Esophagus muscularis mucosa (tissue), 4 donors: ENCODE measurements at regions not wholly inside any gene's neighbourhood (a gene's known extent, or its start where the extent isn't known, plus 50 kb on each side); places are given as distances from the start of the nearest gene placed in this dataset.
A peak's percentile ranks its signal among the peaks of the same experiment; 100 is the strongest.

Source experiments
- DNase-seq: peaks from one replicate; pipeline ENCODE4 v3.0.0-alpha.2; 2017; ENCODE audit errors: extremely low spot score
- H3K27ac ChIP-seq, 4 donors: fragments of 200-600 bp; sonication (generic); replicated peaks in 1 of 4; 1 replicate in 3 of 4; 2 replicates in 1 of 4; pipeline ENCODE4 v1.5.1; 2016 to 2019; ENCODE audit warnings: mild to moderate bottlenecking in 1 of 4
- H3K27me3 ChIP-seq, 4 donors: fragments of 200-600 bp; sonication (generic); one replicate each; pipeline versions ENCODE4 v1.5.1 to v1.6.0; 2016 to 2019
- H3K36me3 ChIP-seq, 4 donors: fragments of 200-600 bp; sonication (generic); one replicate each; pipeline ENCODE4 v1.5.1; 2016 to 2019
- H3K4me1 ChIP-seq, 4 donors: fragments of 200-600 bp; sonication (generic); one replicate each; pipeline ENCODE4 v1.5.1; 2016 to 2019
- H3K4me3 ChIP-seq, 4 donors: fragments of 200-600 bp; sonication (generic); 1 replicate in 2 of 4; 2 replicates in 2 of 4; pipeline ENCODE4 v1.5.1; 2016 to 2019; ENCODE audit warnings: mild to moderate bottlenecking in 4 of 4, moderate library complexity in 1 of 4
- H3K9me3 ChIP-seq, 4 donors: fragments of 200-600 bp; sonication (generic); 1 replicate in 3 of 4; 2 replicates in 1 of 4; pipeline ENCODE4 v1.5.1; 2016 to 2019
- EP300 ChIP-seq: sonication (generic); formaldehyde crosslinking; IDR thresholded peaks from one replicate; pipeline ENCODE4 v1.6.1; 2017; ENCODE audit warnings: antibody characterized with exemption
- POLR2A ChIP-seq: fragments of 450-650 bp; IDR thresholded peaks from one replicate; pipeline ENCODE4 v1.6.1; 2017; ENCODE audit warnings: antibody characterized with exemption, moderate library complexity, mild to moderate bottlenecking, low read depth
- POLR2AphosphoS5 ChIP-seq, 2 donors: sonication (generic); formaldehyde crosslinking; IDR thresholded peaks; one replicate each; pipeline ENCODE4 v1.6.1; 2017; ENCODE audit warnings: antibody characterized with exemption in 2 of 2
- WGBS: methylation state at CpG from one replicate; pipeline ENCODE4 v1.1.5; 2018; 5-methylcytosine and 5-hydroxymethylcytosine counted together
- intact Hi-C: fragments of 100-400 bp; cut with DNase I; formaldehyde crosslinking; loops from one replicate; pipeline ENCODE4 v1.15.1; 2023
- TF ChIP-seq, protein P1 (sequence below), 3 experiments: fragments of 200-600 bp in 2 of 3; fragments of 450-650 bp in 1 of 3; sonication (generic) in 2 of 3; IDR thresholded peaks; one replicate each; pipeline ENCODE4 v1.5.1; 2017 to 2019; ENCODE audit warnings: antibody characterized with exemption in 3 of 3, mild to moderate bottlenecking in 2 of 3, moderate library complexity in 1 of 3

DNA sequence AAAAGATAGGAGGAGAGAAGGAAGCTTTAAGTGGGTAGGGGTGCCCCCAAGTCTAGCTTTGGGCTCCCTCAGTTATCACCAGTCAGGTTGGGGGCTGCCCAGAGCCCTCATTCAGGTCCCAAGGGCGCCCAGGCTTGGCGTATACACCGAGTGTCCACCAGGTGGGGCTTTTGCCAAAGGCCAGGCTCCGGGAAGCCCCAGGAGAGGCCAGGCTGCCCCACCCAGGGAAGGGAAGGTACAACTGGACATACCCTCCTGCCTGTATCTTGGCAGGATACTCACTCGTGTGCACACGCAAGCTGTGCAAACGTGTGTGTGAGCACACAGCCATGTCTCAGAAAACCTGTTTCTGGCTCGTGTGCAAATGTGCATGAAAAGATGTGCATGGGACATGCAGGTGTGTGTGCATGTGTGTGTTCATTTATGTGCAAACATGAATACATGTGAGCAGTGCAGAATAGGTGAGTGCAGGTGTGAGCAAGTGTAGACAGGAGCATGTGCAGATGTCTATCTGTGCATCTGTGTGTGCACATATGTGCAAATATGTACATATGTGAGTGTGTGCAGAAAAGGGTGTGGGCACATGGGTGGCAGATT, 103.9 kb upstream of the MYL2 start:
- 17% methylated on average over 1 of the region's 8 CpGs for WGBS
- Histone ChIP-seq H3K4me1 (no peaks in the 10 kb centered on the region), H3K4me3 (no peak overlapping the region), H3K36me3 (no peaks in the 10 kb centered on the region), H3K9me3 (no peaks in the 10 kb centered on the region), H3K27me3 (peaks cover 0 to 94% (median 3%) of the 10 kb centered on the region in 4 donors), H3K27ac (no peak overlapping the region)
- no peak for DNase-seq
- TF ChIP-seq EP300 = no peak
- TF ChIP-seq, protein P1, sequence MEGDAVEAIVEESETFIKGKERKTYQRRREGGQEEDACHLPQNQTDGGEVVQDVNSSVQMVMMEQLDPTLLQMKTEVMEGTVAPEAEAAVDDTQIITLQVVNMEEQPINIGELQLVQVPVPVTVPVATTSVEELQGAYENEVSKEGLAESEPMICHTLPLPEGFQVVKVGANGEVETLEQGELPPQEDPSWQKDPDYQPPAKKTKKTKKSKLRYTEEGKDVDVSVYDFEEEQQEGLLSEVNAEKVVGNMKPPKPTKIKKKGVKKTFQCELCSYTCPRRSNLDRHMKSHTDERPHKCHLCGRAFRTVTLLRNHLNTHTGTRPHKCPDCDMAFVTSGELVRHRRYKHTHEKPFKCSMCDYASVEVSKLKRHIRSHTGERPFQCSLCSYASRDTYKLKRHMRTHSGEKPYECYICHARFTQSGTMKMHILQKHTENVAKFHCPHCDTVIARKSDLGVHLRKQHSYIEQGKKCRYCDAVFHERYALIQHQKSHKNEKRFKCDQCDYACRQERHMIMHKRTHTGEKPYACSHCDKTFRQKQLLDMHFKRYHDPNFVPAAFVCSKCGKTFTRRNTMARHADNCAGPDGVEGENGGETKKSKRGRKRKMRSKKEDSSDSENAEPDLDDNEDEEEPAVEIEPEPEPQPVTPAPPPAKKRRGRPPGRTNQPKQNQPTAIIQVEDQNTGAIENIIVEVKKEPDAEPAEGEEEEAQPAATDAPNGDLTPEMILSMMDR (IDR thresholded peaks at IDR 0.05) = peak; percentile 52 to 65 (median 54)
- intact Hi-C loops = no loop called here

DNA sequence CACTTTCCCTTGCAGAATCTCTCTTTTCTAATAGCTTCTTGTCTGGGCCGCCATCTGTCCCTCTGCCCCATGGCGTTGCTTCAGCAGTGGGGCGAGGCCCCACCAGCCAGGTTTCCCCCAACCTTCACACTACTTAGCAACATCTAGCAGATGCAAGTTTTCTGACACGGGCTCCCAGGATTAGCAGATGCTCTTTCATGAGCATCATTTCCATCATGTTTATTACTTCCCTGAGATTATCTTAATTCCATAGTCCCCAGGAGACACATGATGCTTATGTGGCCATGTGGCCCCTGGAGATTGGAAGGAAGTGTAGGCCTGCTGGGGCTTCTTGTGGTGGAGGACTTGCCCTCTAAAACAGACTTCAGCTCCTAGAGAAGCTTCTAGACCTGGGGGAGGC, 102.0 kb upstream of the MYL2 start:
- Histone ChIP-seq H3K9me3 (no peaks in the 10 kb centered on the region), H3K27ac (no peak overlapping the region), H3K4me1 (no peaks in the 10 kb centered on the region), H3K27me3 (peaks cover 0 to 90% (median 3%) of the 10 kb centered on the region in 4 donors), H3K4me3 (no peak overlapping the region), H3K36me3 (no peaks in the 10 kb centered on the region)
- intact Hi-C loops = no loop called here
- 83% methylated on average over 4 of the region's 4 CpGs for WGBS
- TF ChIP-seq POLR2AphosphoS5 (IDR thresholded peaks at IDR 0.05) (no peak), EP300 (no peak), POLR2A (no peak)
- TF ChIP-seq, protein P1 (IDR thresholded peaks at IDR 0.05) = no peak
- DNase-seq = no peak

DNA sequence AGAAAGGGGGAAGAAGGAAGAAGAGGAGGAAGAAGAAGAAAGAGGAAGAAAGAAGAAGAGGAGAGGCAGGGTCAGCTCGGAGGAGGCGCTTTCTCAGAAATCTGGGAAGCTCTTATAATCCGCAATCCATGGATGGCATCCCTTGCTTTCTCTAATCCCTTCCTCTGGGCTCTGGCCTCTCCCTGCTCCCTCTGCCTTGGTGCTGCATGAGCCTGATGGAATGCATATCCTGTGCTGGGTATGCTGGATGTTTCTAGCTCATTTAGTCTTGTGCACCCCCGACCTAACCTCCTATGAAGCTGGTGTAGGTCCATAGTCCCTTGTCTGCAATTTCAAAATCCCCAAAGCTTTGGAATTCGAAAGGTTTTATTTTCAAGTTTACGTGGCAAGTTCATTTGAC, 94.2 kb upstream of the MYL2 start:
- intact Hi-C loops = no loop called here
- no peaks in the 10 kb centered on the region for H3K36me3 ChIP-seq
- no peaks in the 10 kb centered on the region for H3K9me3 ChIP-seq
- no peak for TF ChIP-seq EP300
- TF ChIP-seq POLR2AphosphoS5 (IDR thresholded peaks at IDR 0.05) = no peak
- no peak for TF ChIP-seq POLR2A
- TF ChIP-seq, protein P1 (IDR thresholded peaks at IDR 0.05) = no peak
- no peak overlapping the region for H3K27ac ChIP-seq
- no peak for DNase-seq
- H3K27me3 ChIP-seq = peaks cover 0 to 53% (median 0%) of the 10 kb centered on the region in 4 donors
- no peak overlapping the region for H3K4me3 ChIP-seq
- no peaks in the 10 kb centered on the region for H3K4me1 ChIP-seq
- 74% methylated on average over 6 of the region's 6 CpGs for WGBS

DNA sequence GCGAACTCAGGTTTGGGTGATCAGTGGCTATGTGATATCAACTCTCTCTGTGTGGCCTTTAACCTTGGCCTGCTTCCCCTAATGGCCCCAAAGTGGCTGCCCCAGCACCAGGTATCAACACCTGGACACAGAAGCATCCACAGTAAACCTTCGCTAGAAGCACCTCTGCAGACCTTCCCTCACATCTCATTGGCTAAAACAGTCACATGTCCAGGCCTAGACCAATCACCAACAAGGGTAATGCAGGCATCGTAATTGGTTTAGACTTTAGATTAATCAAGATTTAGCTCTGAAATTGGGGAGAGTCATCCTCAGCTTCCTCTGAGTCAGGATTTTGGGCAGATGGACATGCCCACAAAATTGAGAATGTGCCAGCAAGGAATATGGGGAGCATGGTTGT, 92.5 kb upstream of the MYL2 start:
- WGBS = 97% methylated on average over 3 of the region's 3 CpGs
- no peak for TF ChIP-seq POLR2AphosphoS5 (IDR thresholded peaks at IDR 0.05)
- no peak for TF ChIP-seq EP300
- TF ChIP-seq, protein P1 (IDR thresholded peaks at IDR 0.05) = no peak
- no peak for TF ChIP-seq POLR2A

DNA sequence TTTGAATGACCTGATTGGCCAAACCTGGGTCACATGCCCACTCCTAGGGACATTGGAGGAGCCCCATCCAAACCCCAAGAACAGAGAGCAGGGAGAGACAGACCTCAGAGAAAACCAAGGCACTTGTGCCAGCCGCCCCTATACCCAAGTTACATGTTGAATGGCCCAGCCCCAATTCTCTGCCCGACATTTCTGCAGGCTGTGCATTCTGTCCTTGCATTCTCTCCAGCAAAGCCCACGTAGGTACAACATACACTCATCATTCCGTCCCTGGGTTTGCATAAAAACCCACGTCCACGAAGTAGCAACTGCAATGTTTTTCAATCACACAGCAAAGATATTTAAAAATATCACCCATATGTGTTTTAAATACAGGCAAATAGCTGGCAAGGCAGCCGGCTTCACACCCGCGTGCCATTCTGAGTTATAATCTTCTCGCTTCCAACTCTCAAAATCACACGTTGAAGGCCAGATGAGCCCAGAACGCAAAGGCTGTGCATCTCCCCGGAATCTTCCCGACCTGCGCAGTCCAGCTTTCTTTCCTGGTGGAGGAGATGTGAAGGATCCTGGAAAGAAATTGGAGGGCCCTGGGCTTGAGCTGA, 91.7 kb upstream of the MYL2 start:
- Histone ChIP-seq H3K36me3 (no peaks in the 10 kb centered on the region), H3K4me1 (no peaks in the 10 kb centered on the region), H3K27ac (no peak overlapping the region), H3K27me3 (peaks cover 0 to 47% (median 0%) of the 10 kb centered on the region in 4 donors), H3K9me3 (no peaks in the 10 kb centered on the region), H3K4me3 (no peak overlapping the region)
- WGBS = 86% methylated on average over 15 of the region's 15 CpGs
- intact Hi-C loops = no loop called here
- no peak for DNase-seq
- TF ChIP-seq, protein P1 (IDR thresholded peaks at IDR 0.05) = no peak
- TF ChIP-seq POLR2A (no peak), EP300 (no peak), POLR2AphosphoS5 (IDR thresholded peaks at IDR 0.05) (no peak)

More for the DNA sequence above, 92.5 kb upstream of the MYL2 start:
- DNase-seq = no peak
- H3K4me1 ChIP-seq = no peaks in the 10 kb centered on the region
- H3K36me3 ChIP-seq = no peaks in the 10 kb centered on the region
- H3K4me3 ChIP-seq = no peak overlapping the region
- no peak overlapping the region for H3K27ac ChIP-seq
- intact Hi-C loops = no loop called here
- peaks cover 0 to 50% (median 0%) of the 10 kb centered on the region in 4 donors for H3K27me3 ChIP-seq
- H3K9me3 ChIP-seq = no peaks in the 10 kb centered on the region
